HG03442 (cell line): ENCODE measurements at regions not wholly inside any gene's neighbourhood (a gene's known extent, or its start where the extent isn't known, plus 50 kb on each side); places are given as distances from the start of the nearest gene placed in this dataset.

Experiments
- ATAC-seq: cut with Tn5 transposase; IDR thresholded peaks from one replicate; pipeline ENCODE4 v1.9.1; 2021; ENCODE audit warnings: mild to moderate bottlenecking, moderate library complexity; ENCODE audit not compliant: unreplicated experiment

- ATAC-seq, result no peak
Observed at GRCh38 chr2:41621095-41621494, 426.7 kb upstream of the PKDCC start.

- ATAC-seq, result no peak
Observed at GRCh38 chr2:41621563-41621962, 426.3 kb upstream of the PKDCC start.

GRCh38 chr2:41622301-41622700 is 425.5 kb upstream of the PKDCC start:
- no peak for ATAC-seq

- no peak for ATAC-seq
Observed at GRCh38 chr2:41626936-41627335, 420.9 kb upstream of the PKDCC start.

GRCh38 chr2:41634686-41635085 is 413.1 kb upstream of the PKDCC start:
- ATAC-seq, result no peak

- ATAC-seq, result no peak
Observed at GRCh38 chr2:41644936-41645335, 402.9 kb upstream of the PKDCC start.

GRCh38 chr2:41647468-41648050 is 400.3 kb upstream of the PKDCC start:
- no peak for ATAC-seq

- ATAC-seq, result no peak
Observed at GRCh38 chr2:41657226-41657625, 390.6 kb upstream of the PKDCC start.

GRCh38 chr2:41659758-41660157 is 388.1 kb upstream of the PKDCC start:
- ATAC-seq, result no peak

GRCh38 chr2:41662461-41662860 is 385.4 kb upstream of the PKDCC start:
- ATAC-seq, result no peak

GRCh38 chr2:41663056-41663455 is 384.8 kb upstream of the PKDCC start:
- ATAC-seq, result no peak

GRCh38 chr2:41668529-41668928 is 379.3 kb upstream of the PKDCC start:
- ATAC-seq, result no peak

- no peak for ATAC-seq
Observed at GRCh38 chr2:41678639-41679038, 369.2 kb upstream of the PKDCC start.

GRCh38 chr2:41686156-41686555 is 361.7 kb upstream of the PKDCC start:
- no peak for ATAC-seq

- ATAC-seq, result no peak
Observed at GRCh38 chr2:41691561-41691960, 356.3 kb upstream of the PKDCC start.

GRCh38 chr2:41694536-41695049 is 353.2 kb upstream of the PKDCC start:
- no peak for ATAC-seq

- no peak for ATAC-seq
Observed at GRCh38 chr2:41695198-41696113, 352.4 kb upstream of the PKDCC start.

GRCh38 chr2:41697389-41697788 is 350.4 kb upstream of the PKDCC start:
- ATAC-seq, result no peak

GRCh38 chr2:41698678-41699422 is 349.0 kb upstream of the PKDCC start:
- ATAC-seq, result no peak

- ATAC-seq, result no peak
Observed at GRCh38 chr2:41701231-41701630, 346.6 kb upstream of the PKDCC start.

GRCh38 chr2:41703123-41703522 is 344.7 kb upstream of the PKDCC start:
- no peak for ATAC-seq
